ENCODE measurements at regions not wholly inside any gene's neighbourhood (a gene's known extent, or its start where the extent isn't known, plus 50 kb on each side); places are given as distances from the start of the nearest gene placed in this dataset.

DNA sequence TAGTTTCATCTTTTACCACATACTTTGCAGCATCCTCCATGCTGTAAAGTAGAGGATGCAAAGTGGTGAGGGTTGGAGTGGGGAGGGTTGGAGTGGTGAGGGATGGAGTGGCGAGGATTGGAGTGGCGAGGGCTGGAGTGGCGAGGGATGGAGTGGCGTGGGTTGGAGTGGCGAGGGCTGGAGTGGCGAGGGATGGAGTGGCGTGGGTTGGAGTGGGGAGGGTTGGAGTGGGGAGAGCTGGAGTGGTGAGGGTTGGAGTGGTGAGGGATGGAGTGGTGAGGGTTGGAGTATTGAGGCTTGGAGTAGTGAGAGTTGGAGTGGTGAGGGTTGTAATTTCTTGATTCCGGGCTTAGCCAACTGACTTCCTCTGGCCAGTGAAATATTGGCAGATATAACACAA is 618.3 kb downstream of the MRPL39 start:
- TF ChIP-seq, protein P1, sequence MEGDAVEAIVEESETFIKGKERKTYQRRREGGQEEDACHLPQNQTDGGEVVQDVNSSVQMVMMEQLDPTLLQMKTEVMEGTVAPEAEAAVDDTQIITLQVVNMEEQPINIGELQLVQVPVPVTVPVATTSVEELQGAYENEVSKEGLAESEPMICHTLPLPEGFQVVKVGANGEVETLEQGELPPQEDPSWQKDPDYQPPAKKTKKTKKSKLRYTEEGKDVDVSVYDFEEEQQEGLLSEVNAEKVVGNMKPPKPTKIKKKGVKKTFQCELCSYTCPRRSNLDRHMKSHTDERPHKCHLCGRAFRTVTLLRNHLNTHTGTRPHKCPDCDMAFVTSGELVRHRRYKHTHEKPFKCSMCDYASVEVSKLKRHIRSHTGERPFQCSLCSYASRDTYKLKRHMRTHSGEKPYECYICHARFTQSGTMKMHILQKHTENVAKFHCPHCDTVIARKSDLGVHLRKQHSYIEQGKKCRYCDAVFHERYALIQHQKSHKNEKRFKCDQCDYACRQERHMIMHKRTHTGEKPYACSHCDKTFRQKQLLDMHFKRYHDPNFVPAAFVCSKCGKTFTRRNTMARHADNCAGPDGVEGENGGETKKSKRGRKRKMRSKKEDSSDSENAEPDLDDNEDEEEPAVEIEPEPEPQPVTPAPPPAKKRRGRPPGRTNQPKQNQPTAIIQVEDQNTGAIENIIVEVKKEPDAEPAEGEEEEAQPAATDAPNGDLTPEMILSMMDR (IDR thresholded peaks at IDR 0.05; ENCODE audit: low read depth, low read length, missing input control): no peak
- TF ChIP-seq GABPA (IDR thresholded peaks at IDR 0.05 in 1 of 2, conservative IDR thresholded peaks at IDR 0.05 in 1 of 2) (no peak), HNF4A (conservative IDR thresholded peaks at IDR 0.05) (no peak), YY1 (IDR thresholded peaks at IDR 0.05) (no peak), RXRA (IDR thresholded peaks at IDR 0.05) (no peak), HNF4G (IDR thresholded peaks at IDR 0.05) (no peak), TAF1 (conservative IDR thresholded peaks at IDR 0.05) (no peak), RAD21 (IDR thresholded peaks at IDR 0.05) (no peak)
- TF ChIP-seq, protein P2, sequence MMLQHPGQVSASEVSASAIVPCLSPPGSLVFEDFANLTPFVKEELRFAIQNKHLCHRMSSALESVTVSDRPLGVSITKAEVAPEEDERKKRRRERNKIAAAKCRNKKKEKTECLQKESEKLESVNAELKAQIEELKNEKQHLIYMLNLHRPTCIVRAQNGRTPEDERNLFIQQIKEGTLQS (IDR thresholded peaks at IDR 0.05): no peak
- TF ChIP-seq, protein P3, sequence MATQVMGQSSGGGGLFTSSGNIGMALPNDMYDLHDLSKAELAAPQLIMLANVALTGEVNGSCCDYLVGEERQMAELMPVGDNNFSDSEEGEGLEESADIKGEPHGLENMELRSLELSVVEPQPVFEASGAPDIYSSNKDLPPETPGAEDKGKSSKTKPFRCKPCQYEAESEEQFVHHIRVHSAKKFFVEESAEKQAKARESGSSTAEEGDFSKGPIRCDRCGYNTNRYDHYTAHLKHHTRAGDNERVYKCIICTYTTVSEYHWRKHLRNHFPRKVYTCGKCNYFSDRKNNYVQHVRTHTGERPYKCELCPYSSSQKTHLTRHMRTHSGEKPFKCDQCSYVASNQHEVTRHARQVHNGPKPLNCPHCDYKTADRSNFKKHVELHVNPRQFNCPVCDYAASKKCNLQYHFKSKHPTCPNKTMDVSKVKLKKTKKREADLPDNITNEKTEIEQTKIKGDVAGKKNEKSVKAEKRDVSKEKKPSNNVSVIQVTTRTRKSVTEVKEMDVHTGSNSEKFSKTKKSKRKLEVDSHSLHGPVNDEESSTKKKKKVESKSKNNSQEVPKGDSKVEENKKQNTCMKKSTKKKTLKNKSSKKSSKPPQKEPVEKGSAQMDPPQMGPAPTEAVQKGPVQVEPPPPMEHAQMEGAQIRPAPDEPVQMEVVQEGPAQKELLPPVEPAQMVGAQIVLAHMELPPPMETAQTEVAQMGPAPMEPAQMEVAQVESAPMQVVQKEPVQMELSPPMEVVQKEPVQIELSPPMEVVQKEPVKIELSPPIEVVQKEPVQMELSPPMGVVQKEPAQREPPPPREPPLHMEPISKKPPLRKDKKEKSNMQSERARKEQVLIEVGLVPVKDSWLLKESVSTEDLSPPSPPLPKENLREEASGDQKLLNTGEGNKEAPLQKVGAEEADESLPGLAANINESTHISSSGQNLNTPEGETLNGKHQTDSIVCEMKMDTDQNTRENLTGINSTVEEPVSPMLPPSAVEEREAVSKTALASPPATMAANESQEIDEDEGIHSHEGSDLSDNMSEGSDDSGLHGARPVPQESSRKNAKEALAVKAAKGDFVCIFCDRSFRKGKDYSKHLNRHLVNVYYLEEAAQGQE (IDR thresholded peaks at IDR 0.05): no peak
- TF ChIP-seq, protein P4, sequence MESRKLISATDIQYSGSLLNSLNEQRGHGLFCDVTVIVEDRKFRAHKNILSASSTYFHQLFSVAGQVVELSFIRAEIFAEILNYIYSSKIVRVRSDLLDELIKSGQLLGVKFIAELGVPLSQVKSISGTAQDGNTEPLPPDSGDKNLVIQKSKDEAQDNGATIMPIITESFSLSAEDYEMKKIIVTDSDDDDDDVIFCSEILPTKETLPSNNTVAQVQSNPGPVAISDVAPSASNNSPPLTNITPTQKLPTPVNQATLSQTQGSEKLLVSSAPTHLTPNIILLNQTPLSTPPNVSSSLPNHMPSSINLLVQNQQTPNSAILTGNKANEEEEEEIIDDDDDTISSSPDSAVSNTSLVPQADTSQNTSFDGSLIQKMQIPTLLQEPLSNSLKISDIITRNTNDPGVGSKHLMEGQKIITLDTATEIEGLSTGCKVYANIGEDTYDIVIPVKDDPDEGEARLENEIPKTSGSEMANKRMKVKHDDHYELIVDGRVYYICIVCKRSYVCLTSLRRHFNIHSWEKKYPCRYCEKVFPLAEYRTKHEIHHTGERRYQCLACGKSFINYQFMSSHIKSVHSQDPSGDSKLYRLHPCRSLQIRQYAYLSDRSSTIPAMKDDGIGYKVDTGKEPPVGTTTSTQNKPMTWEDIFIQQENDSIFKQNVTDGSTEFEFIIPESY (IDR thresholded peaks at IDR 0.05): no peak
- TF ChIP-seq, protein P5, sequence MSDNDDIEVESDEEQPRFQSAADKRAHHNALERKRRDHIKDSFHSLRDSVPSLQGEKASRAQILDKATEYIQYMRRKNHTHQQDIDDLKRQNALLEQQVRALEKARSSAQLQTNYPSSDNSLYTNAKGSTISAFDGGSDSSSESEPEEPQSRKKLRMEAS (IDR thresholded peaks at IDR 0.05): no peak
